ENCODE measurements at regions not wholly inside any gene's neighbourhood (a gene's known extent, or its start where the extent isn't known, plus 50 kb on each side); places are given as distances from the start of the nearest gene placed in this dataset.

- H3K27me3 ChIP-seq (ENCODE audit: insufficient read depth, poor library complexity, severe bottlenecking): no peaks in the 10 kb centered on the region
- ATAC-seq (ENCODE audit: low read depth) (no peak), DNase-seq (ENCODE audit: low spot score) (no peak)
Measured at GRCh38 chr18:10030816-10031541, 117.2 kb downstream of the VAPA start.

DNA sequence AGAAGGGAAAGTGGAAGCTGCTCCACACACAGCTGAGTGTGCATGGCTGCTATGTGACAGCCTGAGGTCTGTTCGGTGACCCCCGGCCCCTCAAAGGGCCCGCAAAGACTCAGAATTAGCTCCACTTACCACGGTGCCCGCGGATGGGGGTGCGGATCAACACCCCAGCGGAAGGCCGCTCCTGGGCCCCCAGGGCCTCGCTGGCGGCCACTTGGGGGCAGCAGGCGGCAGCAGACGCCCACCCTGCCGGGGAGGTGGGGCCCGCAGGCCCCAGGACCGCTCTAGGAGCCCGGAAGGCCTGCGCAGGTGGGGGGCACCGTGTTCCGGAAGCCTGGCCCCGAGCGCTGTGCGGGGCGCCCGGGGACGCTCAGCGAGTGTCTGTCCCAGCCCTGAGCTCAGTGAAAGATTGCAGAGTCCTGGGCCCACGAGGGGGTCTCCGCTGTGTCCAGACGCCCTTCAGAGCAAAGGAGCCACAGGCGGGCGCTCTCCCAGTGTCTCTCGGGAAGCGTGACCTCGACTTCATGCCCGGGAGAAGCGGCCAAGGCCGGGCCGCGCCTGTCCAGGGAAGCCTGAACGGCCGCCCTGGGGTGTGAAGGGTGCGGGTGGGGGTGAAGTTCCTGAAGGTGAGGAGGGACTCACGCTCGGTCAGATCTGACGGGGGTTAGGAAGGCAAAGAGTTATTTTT, 118.7 kb downstream of the VAPA start:
- peaks cover 19% of the 10 kb centered on the region for H3K4me1 ChIP-seq (ENCODE audit: insufficient read depth, poor library complexity, severe bottlenecking)
- no peaks in the 10 kb centered on the region for H3K36me3 ChIP-seq (ENCODE audit: low read depth)
- H3K9me3 ChIP-seq (ENCODE audit: severe bottlenecking): no peaks in the 10 kb centered on the region
- H3K27me3 ChIP-seq (ENCODE audit: insufficient read depth, poor library complexity, severe bottlenecking): no peaks in the 10 kb centered on the region
- H3K27ac ChIP-seq (ENCODE audit: poor library complexity, severe bottlenecking): no peak overlapping the region
- DNase-seq (ENCODE audit: low spot score): no peak
- TF ChIP-seq, protein P1, sequence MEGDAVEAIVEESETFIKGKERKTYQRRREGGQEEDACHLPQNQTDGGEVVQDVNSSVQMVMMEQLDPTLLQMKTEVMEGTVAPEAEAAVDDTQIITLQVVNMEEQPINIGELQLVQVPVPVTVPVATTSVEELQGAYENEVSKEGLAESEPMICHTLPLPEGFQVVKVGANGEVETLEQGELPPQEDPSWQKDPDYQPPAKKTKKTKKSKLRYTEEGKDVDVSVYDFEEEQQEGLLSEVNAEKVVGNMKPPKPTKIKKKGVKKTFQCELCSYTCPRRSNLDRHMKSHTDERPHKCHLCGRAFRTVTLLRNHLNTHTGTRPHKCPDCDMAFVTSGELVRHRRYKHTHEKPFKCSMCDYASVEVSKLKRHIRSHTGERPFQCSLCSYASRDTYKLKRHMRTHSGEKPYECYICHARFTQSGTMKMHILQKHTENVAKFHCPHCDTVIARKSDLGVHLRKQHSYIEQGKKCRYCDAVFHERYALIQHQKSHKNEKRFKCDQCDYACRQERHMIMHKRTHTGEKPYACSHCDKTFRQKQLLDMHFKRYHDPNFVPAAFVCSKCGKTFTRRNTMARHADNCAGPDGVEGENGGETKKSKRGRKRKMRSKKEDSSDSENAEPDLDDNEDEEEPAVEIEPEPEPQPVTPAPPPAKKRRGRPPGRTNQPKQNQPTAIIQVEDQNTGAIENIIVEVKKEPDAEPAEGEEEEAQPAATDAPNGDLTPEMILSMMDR (IDR thresholded peaks at IDR 0.05; ENCODE audit: poor library complexity, severe bottlenecking): no peak
- no peak for ATAC-seq (ENCODE audit: low read depth)
- H3K4me3 ChIP-seq (ENCODE audit: severe bottlenecking): no peak overlapping the region

More at GRCh38 chr18:10030816-10031541, 117.2 kb downstream of the VAPA start:
- TF ChIP-seq, protein P1 (IDR thresholded peaks at IDR 0.05; ENCODE audit: poor library complexity, severe bottlenecking): no peak
- Histone ChIP-seq H3K27ac (ENCODE audit: poor library complexity, severe bottlenecking) (no peak overlapping the region), H3K4me1 (ENCODE audit: insufficient read depth, poor library complexity, severe bottlenecking) (peaks cover 14% of the 10 kb centered on the region), H3K36me3 (ENCODE audit: low read depth) (no peaks in the 10 kb centered on the region), H3K4me3 (ENCODE audit: severe bottlenecking) (no peak overlapping the region), H3K9me3 (ENCODE audit: severe bottlenecking) (no peaks in the 10 kb centered on the region)

GRCh38 chr18:10033016-10033399, 119.2 kb downstream of the VAPA start:
- no peak overlapping the region for H3K27ac ChIP-seq (ENCODE audit: poor library complexity, severe bottlenecking)
- no peaks in the 10 kb centered on the region for H3K9me3 ChIP-seq (ENCODE audit: severe bottlenecking)
- DNase-seq (ENCODE audit: low spot score) (no peak), ATAC-seq (ENCODE audit: low read depth) (no peak)
- no peaks in the 10 kb centered on the region for H3K27me3 ChIP-seq (ENCODE audit: insufficient read depth, poor library complexity, severe bottlenecking)
- peaks cover 19% of the 10 kb centered on the region for H3K4me1 ChIP-seq (ENCODE audit: insufficient read depth, poor library complexity, severe bottlenecking)
- no peak overlapping the region for H3K4me3 ChIP-seq (ENCODE audit: severe bottlenecking)
- no peaks in the 10 kb centered on the region for H3K36me3 ChIP-seq (ENCODE audit: low read depth)
- TF ChIP-seq, protein P1 (IDR thresholded peaks at IDR 0.05; ENCODE audit: poor library complexity, severe bottlenecking): no peak

DNA sequence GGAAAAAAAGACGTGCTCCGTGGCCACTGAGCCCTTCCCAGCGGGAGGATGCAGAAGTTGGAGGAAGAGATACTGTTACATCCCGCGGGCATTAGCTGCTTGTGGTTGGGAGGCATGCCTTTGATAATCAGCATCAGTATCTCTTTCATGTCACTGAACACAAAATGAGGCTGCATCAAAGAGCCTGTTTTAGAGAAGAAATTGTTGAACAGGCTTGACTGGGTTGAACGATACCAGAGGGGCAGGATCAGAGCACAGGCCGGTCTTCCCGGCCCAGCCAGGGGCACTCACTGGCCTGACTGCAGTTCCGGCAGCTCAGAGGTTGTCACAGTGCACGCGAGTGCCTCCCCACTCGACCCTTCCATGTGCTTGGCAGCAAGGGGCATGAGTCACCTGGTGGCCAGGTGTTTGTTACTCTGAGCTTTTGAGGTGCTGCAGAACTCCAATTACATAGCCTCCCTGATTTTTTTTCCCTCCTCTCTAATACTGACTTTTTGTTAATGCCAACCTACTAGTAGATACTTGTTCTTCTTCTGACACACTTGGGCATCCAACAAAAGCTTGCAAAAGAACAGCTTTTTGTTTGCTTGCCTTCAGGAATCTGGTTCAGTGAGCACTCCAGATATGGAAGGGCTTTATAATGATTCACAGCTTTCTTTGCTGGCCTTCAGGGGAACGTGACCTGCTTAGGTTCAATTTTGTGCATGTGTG, 121.6 kb downstream of the VAPA start:
- ATAC-seq (ENCODE audit: low read depth): peak; percentile 87
- peak overlapping the region; percentile 72 for H3K27ac ChIP-seq (ENCODE audit: poor library complexity, severe bottlenecking)

More for the DNA sequence above, 121.6 kb downstream of the VAPA start:
- no peaks in the 10 kb centered on the region for H3K27me3 ChIP-seq (ENCODE audit: insufficient read depth, poor library complexity, severe bottlenecking)
- H3K9me3 ChIP-seq (ENCODE audit: severe bottlenecking): no peaks in the 10 kb centered on the region
- peaks cover 19% of the 10 kb centered on the region for H3K4me1 ChIP-seq (ENCODE audit: insufficient read depth, poor library complexity, severe bottlenecking)
- no peaks in the 10 kb centered on the region for H3K36me3 ChIP-seq (ENCODE audit: low read depth)
- TF ChIP-seq, protein P1 (IDR thresholded peaks at IDR 0.05; ENCODE audit: poor library complexity, severe bottlenecking): no peak
- H3K4me3 ChIP-seq (ENCODE audit: severe bottlenecking): no peak overlapping the region
- no peak for DNase-seq (ENCODE audit: low spot score)

Measured in RWPE2 (cell line).